ENCODE measurements at regions not wholly inside any gene's neighbourhood (a gene's known extent, or its start where the extent isn't known, plus 50 kb on each side); places are given as distances from the start of the nearest gene placed in this dataset.

DNA sequence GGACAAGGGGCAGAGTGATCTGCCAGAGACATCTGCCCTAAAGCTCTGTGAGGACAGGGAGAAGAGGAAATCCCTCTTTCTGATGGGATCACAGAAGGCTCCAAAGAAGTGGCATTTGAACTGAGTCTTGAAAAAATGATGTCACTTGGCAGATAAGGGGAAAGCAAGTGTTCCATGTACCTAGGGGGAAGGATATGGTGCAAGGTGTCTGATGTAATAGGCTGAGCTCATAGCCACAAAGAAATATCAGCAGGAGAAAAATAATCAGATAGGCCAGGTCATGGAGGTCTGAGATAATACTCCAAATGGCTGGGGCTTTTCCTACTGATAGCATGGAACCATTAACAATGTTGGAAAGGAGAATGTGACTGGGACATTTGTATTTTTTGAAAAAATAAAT is 468.4 kb upstream of the MDFIC2 start:
- TF ChIP-seq EP300 (IDR thresholded peaks at IDR 0.05; ENCODE audit: borderline replicate concordance) (no peak), MAX (IDR thresholded peaks at IDR 0.05) (no peak), FOXM1 (IDR thresholded peaks at IDR 0.05; ENCODE audit: borderline replicate concordance, low read depth) (no peak), TCF12 (IDR thresholded peaks at IDR 0.05; ENCODE audit: low read depth) (no peak), YY1 (IDR thresholded peaks at IDR 0.05; ENCODE audit: low read depth) (no peak)
